ENCODE measurements at regions not wholly inside any gene's neighbourhood (a gene's known extent, or its start where the extent isn't known, plus 50 kb on each side); places are given as distances from the start of the nearest gene placed in this dataset.

DNA sequence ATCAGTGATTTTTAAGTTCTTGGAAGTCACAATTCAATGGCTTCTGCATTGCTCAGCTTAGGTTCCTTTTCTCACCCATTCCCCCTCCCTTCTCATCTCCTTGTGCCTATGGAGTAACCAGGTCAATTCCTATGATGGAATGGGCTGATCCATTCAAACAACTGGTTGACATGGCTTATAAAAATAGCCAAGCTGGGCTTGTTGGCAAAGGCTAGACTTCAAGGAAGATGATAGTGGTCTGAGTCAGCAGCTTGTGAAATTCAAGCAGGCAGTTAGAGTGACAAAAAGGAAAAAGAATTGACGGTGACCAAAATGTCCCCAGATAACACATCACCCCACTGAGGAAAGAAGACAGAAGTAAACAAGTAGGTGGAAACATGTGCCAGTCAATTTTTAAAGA, 119.9 kb upstream of the PCED1B start:
- Histone ChIP-seq H3K4me3 (no peak overlapping the region), H3K4me1 (ENCODE audit: low read depth) (peaks cover 24% of the 10 kb centered on the region), H3K36me3 (no peaks in the 10 kb centered on the region), H3K27ac (no peak overlapping the region), H3K27me3 (no peaks in the 10 kb centered on the region), H3K9me3 (ENCODE audit: low read depth) (no peaks in the 10 kb centered on the region)
- DNase-seq (ENCODE audit: low read depth in 1 of 2, low spot score in 1 of 2), result peak in 1 of 2 donors; percentile 72
- TF ChIP-seq, protein P1, sequence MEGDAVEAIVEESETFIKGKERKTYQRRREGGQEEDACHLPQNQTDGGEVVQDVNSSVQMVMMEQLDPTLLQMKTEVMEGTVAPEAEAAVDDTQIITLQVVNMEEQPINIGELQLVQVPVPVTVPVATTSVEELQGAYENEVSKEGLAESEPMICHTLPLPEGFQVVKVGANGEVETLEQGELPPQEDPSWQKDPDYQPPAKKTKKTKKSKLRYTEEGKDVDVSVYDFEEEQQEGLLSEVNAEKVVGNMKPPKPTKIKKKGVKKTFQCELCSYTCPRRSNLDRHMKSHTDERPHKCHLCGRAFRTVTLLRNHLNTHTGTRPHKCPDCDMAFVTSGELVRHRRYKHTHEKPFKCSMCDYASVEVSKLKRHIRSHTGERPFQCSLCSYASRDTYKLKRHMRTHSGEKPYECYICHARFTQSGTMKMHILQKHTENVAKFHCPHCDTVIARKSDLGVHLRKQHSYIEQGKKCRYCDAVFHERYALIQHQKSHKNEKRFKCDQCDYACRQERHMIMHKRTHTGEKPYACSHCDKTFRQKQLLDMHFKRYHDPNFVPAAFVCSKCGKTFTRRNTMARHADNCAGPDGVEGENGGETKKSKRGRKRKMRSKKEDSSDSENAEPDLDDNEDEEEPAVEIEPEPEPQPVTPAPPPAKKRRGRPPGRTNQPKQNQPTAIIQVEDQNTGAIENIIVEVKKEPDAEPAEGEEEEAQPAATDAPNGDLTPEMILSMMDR (IDR thresholded peaks at IDR 0.05; ENCODE audit: low read depth, low read length), result no peak

DNA sequence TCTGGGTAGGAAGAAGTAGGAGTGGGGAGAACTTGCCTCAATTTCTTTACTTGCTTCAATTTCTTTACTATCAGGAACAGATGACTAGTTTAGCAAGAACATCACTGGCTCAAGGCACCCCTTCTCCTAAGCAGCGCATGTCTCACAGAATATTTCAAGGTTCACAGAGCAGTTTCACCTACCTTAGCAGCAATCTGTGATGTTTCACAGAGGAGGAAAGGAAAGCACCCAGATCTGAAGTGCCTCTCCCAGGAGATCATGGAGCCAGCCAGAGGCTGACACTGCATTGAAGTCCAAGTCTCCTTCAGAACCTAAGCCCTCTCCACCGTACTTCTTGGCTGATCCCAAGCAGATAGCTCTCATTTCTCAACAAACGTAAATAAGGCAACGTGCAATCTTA, 118.7 kb upstream of the PCED1B start:
- no peak overlapping the region for H3K4me3 ChIP-seq
- peaks cover 36% of the 10 kb centered on the region for H3K4me1 ChIP-seq (ENCODE audit: low read depth)
- no peaks in the 10 kb centered on the region for H3K36me3 ChIP-seq
- DNase-seq (ENCODE audit: low read depth in 1 of 2, low spot score in 1 of 2), result no peak
- no peak overlapping the region for H3K27ac ChIP-seq
- TF ChIP-seq, protein P1 (IDR thresholded peaks at IDR 0.05; ENCODE audit: low read depth, low read length), result no peak
- no peaks in the 10 kb centered on the region for H3K27me3 ChIP-seq
- H3K9me3 ChIP-seq (ENCODE audit: low read depth), result no peaks in the 10 kb centered on the region

DNA sequence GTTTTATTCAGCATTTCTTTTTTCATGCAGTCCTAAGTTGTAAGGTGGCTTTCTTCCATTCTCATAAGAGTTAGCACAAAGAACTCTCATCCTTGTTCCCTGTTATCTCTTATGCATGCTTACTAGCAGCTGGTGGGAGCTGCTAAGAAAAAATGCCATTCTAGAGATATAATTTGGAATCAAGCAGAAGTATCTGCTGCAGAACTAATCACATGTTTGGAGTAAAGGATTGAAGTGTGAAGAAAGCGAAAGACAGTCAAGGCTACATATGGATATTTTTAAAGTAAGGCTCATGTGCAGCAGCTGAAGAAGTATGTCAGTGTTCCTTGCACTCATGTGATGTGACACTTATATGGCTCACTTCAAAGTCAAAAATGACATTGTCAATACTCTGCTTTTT, 116.2 kb upstream of the PCED1B start:
- Histone ChIP-seq H3K4me3 (no peak overlapping the region), H3K36me3 (no peaks in the 10 kb centered on the region), H3K27me3 (no peaks in the 10 kb centered on the region), H3K4me1 (ENCODE audit: low read depth) (peaks cover 43% of the 10 kb centered on the region), H3K9me3 (ENCODE audit: low read depth) (no peaks in the 10 kb centered on the region), H3K27ac (peak overlapping the region; percentile 99)
- TF ChIP-seq, protein P1 (IDR thresholded peaks at IDR 0.05; ENCODE audit: low read depth, low read length), result no peak
- no peak for DNase-seq (ENCODE audit: low read depth in 1 of 2, low spot score in 1 of 2)

DNA sequence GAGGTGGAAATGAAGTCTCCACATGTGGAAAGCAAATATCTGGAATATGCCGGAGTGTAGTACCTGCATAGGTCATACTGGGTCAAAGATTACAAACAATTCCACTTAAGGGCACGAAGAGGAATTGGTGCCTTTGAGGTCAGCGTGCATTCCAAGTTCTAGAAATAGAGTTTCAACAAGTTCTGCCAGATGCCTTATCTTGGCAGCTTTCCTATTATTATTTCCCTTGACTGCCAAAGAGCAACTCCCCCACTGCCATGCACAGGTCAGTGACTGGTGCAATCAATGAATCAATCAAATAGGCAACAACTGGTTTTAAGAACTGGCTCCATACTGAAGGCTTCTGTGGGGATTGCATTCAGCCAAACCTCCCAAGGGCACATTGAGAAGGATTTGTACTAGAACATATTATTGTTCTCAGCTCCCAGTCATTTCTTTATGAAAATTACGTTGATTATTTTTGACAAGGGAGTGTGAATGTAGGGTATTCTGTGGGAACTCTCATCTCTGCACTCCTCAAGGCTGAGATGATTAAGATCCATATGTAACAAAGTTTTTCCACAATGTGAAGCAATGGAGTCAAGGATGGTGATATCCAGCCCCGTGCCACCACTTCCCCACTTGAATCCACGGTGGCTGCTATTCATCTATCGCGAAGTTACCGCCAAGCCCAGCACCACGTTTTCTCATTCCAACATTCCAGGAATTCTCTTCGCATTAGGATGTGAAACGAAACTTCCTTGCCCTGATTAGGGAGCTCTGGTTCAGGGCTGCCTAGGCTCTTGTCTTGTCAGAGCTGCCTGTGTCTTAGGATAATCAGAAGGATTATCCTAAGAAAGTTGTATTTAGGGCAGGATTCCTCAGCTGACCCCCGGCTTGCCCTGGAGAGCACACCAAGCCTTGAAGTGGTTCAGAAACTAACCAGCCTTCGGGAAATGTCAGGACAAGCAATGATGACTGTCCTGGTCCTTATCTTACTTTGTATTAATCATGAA, 115.1 kb upstream of the PCED1B start:
- peaks cover 43% of the 10 kb centered on the region for H3K4me1 ChIP-seq (ENCODE audit: low read depth)
- no peaks in the 10 kb centered on the region for H3K27me3 ChIP-seq
- no peak overlapping the region for H3K4me3 ChIP-seq
- TF ChIP-seq, protein P1 (IDR thresholded peaks at IDR 0.05; ENCODE audit: low read depth, low read length), result no peak
- H3K27ac ChIP-seq, result peak overlapping the region; percentile 99
- H3K9me3 ChIP-seq (ENCODE audit: low read depth), result no peaks in the 10 kb centered on the region
- peak; percentile 78 for DNase-seq (ENCODE audit: low read depth in 1 of 2, low spot score in 1 of 2)
- no peaks in the 10 kb centered on the region for H3K36me3 ChIP-seq

DNA sequence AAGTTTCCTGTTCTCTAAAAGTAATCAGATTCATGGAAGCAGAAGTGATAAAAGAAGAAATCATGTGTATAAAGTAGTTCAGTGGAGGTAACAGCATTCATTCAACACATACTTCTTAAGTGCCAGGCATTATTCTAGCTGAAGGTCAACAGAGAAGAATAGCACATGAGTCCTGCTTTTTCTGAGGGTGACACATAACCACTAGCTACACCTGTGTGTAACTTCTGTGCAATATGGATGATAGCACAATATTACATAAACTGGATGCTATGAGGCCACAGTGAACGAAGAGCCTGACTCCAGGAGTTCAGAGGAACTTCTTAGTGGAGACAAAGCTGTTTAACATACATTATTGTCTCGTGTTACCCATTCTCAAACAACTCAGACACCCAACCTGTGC, 114.3 kb upstream of the PCED1B start:
- Histone ChIP-seq H3K9me3 (ENCODE audit: low read depth) (no peaks in the 10 kb centered on the region), H3K4me3 (no peak overlapping the region), H3K36me3 (no peaks in the 10 kb centered on the region), H3K27ac (peak overlapping the region; percentile 99), H3K27me3 (no peaks in the 10 kb centered on the region), H3K4me1 (ENCODE audit: low read depth) (peaks cover 39% of the 10 kb centered on the region)
- TF ChIP-seq, protein P1 (IDR thresholded peaks at IDR 0.05; ENCODE audit: low read depth, low read length), result no peak
- no peak for DNase-seq (ENCODE audit: low read depth in 1 of 2, low spot score in 1 of 2)

All from cardiac muscle cell (in vitro differentiated cells and primary cell).